ENCODE measurements at regions not wholly inside any gene's neighbourhood (a gene's known extent, or its start where the extent isn't known, plus 50 kb on each side); places are given as distances from the start of the nearest gene placed in this dataset.

GRCh38 chr12:25906651-25907340 lies 51.7 kb upstream of the RASSF8 start:
- in situ Hi-C loops (cut with HindIII; ENCODE audit: low sequenced_read_pairs) = no loop called here
- DNase-seq (ENCODE audit: low read depth, low spot score) = no peak
- H3K4me3 ChIP-seq (ENCODE audit: low read depth, low read length) = no peak overlapping the region
- TF ChIP-seq CTCF (IDR thresholded peaks at IDR 0.05; ENCODE audit: low read depth, low read length) = no peak
